ENCODE measurements at regions not wholly inside any gene's neighbourhood (a gene's known extent, or its start where the extent isn't known, plus 50 kb on each side); places are given as distances from the start of the nearest gene placed in this dataset.
A peak's percentile ranks its signal among the peaks of the same experiment; 100 is the strongest.
"Not testable (repeated sequence)": the region's sequence is repeated elsewhere in the genome, so short reads cannot be mapped to it uniquely, and the experiment has no call there.

DNA sequence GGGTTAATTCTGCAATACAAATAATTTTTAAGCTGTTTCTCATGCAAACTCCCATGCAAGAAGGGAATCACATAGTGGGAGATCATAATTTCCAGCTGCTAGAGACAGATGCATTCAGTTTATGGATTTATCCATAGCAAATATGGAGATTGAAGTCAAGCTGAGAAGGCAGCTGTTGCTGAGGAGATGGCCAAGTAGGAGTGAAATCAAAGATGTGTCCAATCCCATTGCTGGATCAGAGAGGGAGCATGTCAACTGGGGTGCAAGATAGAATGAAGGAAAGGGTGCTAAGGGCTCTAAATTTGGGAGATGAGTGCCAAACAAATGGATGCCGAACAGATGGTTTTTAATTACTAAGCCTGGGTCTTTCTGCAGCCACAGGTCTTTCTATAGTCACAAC lies 504.5 kb downstream of the NFIB start:
- DNase-seq: no peak

DNA sequence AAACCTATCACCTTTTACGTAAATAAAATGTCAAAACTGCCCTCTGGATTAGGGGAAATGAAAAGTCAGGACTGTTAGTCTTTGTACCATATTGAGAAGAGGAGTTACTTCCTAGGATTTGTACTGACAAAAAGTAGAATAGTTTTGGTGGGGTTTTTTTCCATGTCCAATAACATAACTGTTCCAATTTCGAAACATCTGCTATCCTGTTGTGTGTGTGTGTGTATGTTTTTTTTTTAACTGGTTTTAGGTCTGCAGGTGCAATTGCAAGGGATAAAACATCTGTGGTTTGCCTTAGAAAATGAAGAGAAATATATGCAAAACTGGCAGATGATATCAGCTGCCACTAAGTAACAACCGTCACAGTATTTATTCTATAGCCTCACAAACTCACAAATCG lies 506.8 kb downstream of the NFIB start:
- DNase-seq: no peak

DNA sequence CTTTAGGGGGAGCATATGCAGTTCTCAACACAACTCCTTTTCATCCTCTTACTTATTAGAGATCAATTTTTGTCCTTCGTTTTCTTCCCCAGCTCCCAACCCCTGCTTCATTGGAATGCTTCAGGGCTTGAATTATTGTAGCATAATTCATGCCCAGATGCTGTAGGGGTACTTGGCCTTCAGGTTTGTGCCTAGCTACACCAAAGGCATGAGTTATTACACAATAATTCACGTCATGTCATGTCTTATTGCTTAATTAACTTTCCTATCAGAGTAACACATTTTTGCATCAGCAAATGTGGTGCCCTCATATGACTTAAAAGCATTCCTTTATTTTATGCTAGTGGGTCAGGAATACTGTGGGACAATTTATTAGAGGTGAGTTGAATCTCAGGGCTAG lies 507.2 kb downstream of the NFIB start:
- no peak for DNase-seq

DNA sequence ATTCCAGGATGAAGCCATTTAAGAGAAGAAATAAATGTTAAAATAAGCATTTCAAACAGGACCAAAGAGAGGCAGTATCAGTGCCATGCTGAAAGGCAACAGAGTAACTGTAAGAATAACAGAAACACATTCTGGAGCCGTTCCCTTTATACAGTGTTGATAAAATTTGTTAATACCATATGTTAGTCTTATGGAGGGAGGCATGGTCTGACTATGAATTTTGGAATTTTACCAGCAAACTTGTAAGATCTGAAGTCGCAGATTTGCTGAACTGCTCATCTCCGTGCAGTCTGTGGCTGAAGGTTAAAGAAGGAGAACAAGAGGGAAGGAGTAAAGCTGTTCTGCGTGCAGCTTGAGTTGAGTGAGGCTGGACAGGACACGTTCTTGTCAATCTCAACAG lies 508.4 kb downstream of the NFIB start:
- no peak for DNase-seq

DNA sequence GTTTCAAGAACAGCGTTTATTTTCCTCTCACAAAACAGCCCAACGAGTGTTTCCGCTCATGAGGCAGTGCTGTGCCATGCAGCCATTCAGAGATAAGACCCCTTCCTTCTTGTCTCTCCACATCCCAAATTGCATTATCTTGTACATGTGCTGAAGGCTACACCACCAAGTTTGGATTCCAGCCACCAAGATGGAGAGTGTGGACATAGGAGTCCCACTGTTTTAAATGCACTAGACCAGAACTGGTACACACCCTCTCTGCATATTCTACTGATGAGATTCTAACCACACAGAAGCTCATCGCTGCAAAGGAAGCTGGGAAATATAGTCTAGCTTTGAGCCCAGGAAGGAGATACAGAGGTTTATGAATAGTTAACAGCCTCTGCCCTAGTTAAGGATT lies 509.4 kb downstream of the NFIB start:
- no peak for DNase-seq

DNA sequence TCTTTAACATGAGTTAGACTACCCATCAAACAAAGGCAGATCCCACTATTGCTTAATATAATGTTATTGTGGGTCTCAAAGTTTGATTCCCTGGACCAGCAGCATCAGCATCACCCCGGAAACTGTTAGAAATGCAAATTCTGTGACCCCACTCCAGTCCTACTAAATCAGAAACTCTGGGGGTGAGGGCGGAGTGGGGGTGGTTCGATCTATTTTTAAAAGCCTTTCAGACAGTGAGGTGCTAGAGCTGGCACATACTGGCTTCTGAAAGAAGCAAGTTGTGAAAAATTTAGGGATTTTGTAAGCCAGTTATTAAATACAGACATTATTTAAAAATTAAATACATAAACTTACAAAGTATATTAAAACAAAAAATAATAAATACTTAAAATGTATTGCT lies 513.2 kb downstream of the NFIB start:
- no peak for DNase-seq

DNA sequence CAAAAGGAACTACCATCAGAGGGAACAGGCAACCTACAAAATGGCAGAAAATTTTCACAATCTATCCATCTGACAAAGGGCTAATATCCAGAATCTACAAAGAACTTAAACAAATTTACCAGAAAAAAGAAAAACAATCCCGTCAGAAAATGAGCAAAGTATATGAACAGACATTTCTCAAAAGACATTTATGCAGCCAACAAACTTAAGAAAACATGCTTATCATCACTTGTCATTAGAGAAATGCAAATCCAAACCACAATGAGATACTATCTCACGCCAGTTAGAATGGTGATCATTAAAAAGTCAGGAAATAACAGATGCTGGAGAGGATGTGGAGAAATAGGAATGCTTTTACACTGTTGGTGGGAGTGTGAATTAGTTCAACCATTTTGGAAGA lies 516.2 kb downstream of the NFIB start:
- DNase-seq: not testable (repeated sequence)

DNA sequence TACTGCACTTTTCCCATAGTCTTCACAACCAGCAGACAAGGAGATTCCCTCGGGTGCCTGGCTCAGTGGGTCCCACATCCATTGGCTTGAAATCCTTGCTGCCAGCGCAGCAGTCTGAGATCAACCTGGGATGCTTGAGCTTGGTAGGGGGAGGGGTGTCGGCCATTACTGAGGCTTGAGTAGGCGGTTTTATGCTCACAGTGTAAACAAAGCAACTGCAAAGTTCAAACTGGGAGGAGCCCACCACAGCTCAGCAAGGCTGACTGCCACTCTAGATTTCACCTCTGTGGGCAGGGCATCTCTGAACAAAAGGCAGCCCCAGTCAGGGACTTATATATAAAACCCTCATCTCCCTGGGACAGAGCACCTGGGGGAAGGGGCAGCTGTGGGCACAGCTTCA lies 512.3 kb upstream of the MPDZ start:
- no peak for DNase-seq

DNA sequence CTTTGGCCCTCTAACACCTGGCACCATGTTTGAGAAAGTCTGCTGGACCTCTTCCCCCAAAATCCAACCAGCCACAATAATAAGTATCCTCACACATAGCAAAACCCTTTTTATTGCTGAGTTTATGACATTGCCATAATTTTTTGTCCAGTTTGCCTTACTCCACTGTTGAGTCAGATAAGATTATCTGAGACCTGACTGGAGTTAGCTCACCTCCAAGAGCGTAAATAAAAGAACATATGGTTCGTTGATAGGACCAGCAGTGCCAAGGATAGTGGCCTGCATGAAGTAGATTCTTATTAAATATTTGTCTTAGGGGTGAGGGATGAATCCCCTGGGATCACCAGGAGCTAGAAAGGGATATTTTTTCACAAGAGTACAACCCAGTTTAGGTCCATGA lies 510.6 kb upstream of the MPDZ start:
- no peak for DNase-seq

DNA sequence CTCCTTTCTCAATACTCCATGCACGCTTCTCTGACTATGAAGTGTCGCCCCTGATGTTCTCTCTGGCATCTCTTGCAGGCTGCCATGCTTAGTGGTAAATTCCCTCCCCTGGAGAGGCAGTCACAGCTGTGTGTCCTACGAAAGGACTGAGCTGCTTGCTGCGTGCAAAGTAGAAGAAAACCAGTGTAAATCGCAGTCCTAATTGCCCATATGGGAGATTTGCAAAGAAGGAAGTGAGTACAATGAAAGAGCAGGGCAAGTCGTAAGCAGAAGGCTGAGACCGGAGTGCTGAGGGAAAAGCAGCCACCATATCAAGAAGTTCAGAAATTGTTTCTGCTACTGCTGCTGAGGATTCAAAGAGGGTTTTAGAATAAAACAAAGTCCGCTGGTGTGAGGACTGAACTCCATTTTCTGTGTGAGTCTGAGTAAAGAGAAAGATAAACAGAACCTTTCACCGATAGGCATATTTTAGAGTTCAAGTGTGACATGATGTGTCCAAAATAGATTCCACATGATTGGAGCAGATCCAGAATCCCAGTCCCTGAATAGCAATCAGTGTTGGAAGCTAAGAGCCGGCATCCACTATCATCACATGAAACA lies 507.8 kb upstream of the MPDZ start:
- peak; percentile 28 for DNase-seq

DNA sequence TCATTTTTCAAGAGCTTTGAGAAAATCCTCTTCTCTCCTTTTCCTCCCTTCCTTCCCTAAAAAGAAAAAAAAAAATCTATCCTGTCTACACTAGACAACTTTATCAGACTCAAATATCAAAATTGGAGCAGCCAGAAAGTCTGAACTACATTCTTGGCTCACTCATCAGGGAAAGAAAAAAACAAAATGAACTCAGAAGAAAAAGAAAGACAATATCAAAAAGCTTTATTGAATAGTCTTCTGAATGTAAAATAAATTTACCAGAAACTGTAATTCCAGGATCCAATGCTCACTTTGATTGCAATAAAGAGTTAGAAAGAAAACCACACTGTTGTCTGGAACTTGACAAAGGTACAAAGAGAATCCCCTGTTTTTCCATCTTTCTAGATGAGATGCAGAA lies 507.2 kb upstream of the MPDZ start:
- no peak for DNase-seq

DNA sequence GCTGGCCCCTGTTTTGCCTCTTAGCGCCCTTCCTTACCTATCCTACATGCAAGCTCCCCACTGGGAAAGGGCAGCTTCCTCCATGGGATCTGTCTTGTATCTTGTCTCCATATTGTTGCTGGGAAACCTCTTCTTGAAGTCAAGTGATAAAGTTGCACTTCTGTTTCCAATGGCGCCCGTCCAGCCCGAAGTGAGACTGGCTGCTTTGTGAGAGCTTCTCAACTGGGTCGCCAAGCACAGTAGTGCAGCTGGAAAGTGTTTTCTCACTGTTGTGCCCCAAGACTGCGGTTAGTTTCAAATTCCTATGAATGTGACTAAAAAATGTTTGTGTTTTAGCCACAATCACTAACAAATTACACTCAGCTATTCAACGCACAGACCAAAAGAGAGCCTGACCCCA lies 506.6 kb upstream of the MPDZ start:
- peak; percentile 47 for DNase-seq

DNA sequence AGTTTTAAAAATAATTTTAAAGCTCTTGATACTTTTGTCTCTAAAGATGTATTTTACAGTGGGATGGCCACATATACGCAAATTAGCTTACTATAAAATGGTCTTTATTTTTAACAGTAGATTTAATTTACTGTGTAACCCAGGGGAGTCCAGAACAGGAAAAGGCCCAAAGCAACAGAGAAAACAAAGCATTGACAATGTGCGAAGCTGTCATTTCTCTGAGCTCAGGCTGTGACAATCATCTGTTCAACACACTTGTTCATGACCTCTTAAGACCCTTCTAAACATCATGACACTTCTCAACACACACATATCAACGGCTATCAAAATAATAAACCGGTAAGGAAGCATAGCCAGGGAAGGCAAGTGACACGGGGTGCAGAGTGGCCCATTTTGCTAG lies 499.6 kb upstream of the MPDZ start:
- DNase-seq: no peak

DNA sequence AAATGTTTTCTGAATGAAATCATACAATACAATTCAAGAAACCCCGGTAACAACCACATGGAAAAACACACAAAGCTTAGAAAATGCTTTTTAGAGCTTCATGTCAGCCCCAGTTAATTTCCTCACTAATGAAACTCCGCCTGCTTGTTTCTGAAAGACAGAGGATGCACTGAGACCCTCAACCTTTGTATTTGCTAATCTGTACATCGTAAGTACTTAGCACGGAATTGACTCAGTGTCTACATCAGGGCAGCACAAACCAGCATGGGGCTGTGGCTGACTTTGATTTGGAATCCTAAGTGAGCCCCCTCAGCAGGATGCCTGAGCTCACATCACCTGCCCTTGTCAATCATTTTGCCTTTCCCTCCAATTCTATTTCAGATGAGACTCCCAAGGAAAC lies 499.1 kb upstream of the MPDZ start:
- DNase-seq: no peak

DNA sequence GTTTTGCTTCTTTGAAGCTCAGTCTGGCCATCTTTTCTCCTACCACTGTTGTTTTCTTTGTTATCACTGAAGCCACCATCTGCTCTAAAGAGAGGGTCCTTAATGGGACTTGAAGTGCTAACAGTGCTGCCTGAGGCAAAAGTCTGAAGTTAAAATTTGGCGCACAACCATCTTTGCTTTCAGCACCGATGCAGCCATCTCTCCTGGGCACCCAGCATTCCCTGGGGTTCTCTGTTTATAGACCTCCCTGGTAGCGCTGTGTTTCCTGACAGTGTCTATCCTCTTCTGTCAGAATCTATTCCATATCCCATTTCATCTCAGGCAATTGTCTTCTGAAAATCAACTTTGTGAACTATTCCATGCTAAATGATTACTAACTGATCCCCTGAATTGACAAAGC lies 491.5 kb upstream of the MPDZ start:
- DNase-seq: no peak

DNA sequence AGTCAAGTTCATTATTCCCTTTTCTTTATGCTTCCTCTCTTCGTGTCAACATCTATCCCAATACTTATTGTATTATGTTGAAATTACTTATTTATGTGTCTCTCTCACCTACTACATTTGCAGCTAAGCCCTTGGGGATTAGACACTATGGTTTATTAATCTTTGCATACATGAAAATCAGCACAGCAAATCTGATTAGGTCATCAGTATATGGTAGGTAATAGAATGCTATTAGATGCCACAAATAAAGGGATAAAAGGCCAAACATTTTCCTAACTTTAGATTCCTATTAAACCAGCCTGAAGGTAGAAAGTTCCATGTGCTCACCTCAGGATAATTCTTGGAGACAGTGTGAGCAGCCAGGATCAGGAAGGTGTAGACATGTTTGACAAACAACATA lies 490.1 kb upstream of the MPDZ start:
- DNase-seq: no peak

DNA sequence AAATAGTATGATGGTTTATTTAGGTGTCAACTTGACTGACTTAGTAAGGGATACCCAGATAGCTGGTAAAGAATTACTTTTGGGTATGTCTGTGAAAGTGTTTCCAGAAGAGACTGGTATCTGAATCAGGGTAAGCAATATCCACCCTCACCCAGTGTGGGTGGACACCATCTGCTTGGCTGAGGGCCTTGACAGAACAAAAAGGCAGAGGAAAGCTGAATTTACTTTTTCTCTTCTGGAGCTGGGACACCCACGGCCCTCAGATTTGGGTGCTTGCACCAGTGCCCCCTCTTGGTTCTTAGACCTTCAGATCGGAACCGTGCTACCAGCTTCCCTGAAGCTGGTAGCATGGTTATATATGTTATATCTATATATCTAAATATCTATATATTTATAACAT lies 489.5 kb upstream of the MPDZ start:
- no peak for DNase-seq

DNA sequence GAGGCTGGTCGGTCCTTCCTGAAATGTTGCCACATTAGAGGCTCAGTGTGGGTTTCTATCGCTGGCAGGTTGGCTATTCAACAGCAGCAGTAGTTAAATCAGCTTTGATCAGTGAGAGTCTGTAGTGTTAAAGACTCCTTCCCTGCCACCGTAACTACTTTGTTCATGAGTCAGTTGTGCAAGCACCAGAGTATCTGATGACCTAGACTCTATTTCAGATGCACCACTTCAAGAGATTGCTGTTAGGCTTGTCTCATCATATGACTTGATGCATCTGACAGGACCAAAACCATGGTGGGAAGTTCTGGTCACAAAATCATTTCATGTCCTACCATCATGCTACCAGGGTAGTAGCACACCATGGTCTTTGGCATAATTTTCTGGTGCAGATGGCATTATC lies 482.7 kb upstream of the MPDZ start:
- DNase-seq: no peak

DNA sequence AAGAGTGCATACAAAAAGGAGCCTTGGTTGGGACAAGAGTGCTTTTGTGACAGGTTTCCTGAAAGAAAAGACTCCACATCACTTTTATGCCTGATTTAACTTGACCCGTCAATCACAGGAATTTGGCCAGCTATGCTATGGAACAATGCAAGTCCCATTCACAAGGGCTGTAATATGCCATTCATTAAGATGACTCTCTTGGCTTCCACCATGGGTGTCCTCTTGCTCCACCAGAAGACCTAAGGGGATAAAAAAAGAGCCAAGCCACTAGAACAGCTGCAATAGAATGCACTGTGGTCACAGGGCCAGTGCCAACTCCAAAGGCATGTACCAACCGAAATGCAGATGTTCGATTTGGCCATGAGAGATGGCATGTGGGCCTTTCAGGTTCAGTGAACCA lies 480.1 kb upstream of the MPDZ start:
- no peak for DNase-seq

DNA sequence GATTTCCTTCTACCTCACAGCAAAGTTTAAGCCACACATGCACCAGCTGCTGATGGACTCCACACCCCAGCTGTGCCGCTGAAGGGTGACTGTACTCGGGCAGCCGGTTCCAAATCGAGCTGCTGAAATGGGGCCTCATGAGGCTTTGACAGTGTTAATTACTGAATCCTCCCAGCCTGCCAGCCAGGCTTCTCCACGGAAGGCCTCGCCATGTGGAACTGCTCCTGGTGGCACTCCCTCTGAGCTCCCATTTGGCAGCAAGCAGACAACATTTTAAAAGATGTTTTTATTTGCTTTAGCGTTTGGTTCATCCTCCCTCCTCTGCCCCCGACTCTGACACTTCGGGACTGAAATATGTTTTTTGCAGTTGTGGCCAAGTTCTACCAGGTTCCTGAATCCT lies 479.4 kb upstream of the MPDZ start:
- DNase-seq: no peak

DNA sequence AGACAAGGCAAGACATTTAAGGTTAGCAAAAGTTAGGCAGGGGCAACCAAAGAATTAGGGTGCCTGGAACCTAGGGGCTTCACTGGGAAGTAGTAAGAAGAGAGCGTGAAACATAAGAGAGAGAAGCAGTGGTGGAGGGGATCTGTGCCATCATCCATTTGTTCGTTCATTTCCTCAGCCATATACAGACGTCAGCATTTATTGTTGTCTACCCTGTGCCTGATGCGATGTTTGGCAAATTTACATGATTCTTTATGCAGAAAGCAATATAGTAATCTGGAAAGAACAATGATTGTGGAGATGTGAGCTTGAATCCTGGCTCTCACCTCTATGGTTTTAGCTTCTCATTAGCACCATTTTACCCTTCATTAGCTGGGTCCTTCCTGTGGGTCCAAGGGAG lies 477.5 kb upstream of the MPDZ start:
- no peak for DNase-seq

DNA sequence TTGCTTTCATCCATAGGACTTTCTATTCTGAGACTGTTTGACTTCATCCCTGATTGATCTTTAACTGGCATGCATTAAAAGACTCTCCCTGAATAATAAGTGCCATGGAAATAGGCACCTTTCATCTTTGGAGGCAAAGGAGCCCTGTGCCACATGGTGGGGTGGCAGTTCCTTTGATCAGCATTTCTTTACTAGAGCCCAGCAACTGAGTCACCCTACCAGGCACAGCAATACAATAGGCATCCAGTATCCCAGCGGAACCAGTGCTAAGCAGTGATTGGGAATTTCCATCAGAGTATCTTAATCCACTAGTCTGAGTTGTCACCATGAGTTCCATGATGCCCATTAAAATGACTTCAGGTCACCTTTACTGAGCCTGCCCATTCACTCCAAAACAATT lies 476.1 kb upstream of the MPDZ start:
- DNase-seq: no peak

DNA sequence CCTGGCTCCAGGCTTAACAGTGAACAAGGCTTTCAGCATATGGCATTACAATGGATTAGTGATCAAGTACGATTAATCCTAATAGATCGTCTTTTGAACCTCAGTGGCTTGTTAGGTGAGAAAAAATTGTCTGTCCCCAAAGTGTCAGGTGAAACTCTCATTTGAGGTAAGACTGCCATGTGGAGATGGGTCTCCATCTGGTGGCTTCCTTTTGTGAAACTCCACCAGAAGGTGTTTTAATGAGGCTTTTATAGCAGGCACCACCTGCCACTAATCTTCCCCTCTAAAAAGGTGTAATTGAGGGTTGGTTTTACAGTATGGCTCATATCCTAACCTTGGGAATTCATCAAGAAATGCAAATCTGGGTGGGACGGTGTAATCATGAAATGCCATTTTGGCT lies 471.1 kb upstream of the MPDZ start:
- no peak for DNase-seq

DNA sequence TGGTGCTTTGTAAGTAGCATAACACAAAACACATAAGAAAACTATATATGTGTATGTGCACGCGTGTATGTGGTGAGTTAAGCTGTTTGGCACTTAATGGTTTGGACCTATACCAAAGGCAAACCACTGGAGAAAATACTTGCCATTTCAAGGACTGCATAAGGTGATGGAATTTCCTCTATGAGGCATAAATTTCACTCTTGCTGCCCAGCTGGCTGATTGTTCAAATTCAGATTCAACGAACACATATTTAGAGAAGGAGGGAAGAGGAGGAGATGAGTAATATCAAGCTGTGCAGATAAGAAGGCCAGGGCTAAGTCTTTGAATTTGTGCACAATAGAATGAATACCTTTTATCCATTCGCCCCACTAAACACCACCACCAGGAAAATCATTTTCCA lies 470.6 kb upstream of the MPDZ start:
- no peak for DNase-seq

DNA sequence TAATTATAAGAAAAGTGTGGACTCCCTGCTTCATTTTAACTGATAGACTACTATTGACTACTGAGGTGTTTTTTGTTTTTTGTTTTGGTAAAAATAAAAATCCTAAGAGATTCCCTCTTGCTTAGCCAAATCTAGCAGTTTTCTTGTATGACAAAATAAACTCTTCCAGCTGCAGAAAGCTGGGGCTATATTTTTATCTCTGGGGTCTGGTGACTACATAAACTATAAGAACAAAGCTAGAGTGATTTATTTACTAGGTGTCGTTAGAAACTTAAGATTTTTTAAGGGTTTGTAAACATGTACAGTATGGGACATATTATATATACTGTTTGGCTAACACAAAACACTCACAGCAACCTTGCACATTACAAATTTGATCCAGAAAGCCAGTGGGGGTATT lies 467.4 kb upstream of the MPDZ start:
- DNase-seq: no peak

DNA sequence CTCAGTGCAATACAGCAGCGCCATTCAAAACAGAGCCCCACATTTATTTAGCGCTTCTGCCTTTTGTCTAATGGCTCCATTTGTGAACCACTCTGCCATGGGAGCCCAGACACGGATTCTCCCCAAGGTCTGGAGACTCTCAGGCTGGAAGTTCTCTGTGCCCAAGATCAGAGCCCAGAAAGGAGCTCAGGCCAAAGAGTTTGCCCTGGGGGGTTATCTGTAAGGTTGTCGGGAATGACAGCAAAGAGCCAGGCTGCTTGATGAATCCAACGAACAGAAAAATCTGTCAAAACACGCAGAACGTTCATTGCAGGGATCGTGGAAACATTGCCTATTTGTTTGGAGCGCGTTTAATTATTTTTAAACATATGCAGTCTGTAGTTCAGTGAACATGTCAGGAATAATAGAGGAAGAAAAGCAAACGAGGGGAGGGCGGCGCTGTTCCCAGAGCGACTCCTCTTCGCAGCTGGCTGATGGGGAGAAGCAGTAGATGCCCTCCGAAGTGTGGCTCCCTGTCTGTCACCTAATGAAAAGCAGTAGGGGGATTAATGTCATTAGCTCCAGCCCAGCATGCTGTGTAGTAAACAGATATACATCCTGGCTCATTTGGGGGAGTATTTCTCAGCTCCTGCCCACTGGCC lies 464.9 kb upstream of the MPDZ start:
- DNase-seq: no peak
